ENCODE measurements at regions not wholly inside any gene's neighbourhood (a gene's known extent, or its start where the extent isn't known, plus 50 kb on each side); places are given as distances from the start of the nearest gene placed in this dataset.
A peak's percentile ranks its signal among the peaks of the same experiment; 100 is the strongest.

DNA sequence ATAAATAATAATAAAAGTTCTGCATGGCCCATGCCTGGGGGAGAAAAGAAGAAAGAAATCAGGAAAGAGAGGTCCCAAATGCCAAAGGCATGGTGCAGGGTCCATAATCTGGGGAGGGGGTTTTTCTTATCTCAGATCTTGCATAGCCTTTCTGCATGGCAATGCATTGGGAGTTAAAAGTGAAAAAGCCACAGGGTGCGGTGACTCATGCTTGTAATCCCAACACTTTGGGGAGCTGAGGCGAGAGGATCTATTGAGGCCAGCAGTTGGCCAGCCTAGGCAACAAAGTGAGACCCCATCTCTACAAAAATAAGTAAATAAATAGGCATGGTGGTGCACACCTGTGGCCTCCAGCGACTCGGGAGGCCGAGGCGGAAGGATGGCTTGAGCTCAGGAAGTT lies 76.8 kb upstream of the GATA2 start:
- no peak for DNase-seq

DNA sequence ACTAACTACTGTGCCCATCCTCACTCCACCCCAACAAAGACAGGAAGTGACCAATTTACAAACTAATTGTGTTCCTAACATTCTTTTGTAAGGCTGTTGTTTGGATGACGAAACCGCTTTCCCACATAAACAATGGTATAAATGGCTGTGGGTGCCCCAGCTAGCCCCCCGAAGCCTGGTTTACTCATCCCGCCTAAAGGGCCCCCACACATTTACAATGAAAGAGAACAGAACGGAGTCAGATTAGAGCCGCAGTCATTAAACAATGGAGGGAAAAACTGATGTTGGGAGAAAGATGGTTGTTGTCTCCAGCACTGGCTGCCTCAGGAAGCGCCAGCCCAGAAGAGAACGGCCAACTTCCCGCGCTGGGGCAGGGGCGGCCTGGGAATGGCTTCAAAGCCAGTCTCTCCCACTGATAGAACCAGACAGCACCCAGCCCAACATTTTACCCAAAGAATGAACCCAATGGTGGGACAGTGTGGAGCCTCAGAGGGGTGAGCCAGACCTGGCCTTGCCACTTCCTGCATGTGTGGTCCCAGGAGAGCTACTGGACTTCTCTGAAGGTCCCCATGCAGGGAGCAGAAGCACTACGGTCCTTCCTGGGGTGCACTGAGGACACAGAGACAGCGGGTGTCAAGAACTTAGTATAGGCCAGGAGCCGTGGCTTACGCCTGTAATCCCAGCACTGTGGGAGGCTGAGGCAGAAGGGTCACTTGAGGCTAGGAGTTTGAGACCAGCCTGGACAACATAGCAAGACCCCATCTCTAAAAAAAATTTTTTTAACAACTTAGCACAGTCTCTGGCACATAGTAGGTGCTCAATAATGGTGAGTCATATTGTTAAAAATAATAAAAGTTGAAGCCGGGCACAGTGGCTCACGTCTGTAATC lies 75.8 kb upstream of the GATA2 start:
- DNase-seq: no peak

DNA sequence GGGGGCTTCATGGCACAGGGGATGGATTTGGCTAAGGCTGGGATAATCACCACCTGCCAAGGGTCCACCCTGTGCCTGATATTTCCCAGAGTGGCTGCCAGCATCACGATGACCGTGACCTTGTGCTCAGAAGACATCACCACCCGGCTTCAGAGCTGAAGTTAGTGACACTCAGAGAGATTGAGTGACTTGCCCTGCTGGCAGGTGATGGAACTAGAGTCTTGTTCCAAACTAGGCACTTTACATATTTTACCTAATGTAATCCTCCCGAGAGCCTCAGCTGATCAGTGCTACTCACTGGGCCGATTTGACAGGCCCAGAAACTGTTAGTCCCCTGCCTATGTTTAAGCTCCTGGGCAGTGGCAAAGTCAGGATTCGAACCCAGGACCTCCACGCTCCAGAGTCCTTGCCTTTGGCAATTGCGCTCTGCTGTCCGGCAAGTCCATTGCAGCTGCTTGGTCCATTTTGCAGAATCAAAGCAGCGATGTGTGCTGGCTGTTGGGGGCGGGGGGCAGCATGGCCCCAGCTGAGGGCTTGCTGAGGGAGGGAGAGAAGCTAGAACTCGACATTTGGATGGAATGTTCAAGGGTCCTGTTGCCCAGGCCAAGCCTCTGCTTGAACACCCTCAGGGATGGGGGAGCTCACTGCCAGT lies 74.8 kb upstream of the GATA2 start:
- DNase-seq: no peak

- no peak for DNase-seq
Measured at GRCh38 chr3:128567141-128567540, 74.1 kb upstream of the GATA2 start.

- DNase-seq: no peak
Measured at GRCh38 chr3:128563439-128563838, 70.4 kb upstream of the GATA2 start.

DNA sequence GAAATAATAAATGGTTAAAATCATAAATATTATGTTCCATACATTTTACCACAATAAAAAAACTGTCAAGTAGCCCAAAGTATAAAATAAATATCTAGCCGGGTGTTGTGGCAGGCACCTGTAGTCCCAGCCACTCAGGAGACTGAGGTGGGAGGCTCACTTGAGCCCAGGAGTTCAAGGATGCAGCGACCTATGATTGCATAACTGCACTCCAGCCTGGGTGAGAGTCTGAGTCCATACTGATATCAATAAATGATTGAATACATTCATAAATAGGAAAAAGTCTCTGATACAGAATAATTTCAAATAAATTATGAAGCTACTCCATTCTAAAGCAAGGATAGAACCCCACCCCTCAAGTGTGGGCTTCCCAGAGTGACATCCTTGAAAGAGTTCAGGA lies 68.5 kb upstream of the GATA2 start:
- DNase-seq: no peak

DNA sequence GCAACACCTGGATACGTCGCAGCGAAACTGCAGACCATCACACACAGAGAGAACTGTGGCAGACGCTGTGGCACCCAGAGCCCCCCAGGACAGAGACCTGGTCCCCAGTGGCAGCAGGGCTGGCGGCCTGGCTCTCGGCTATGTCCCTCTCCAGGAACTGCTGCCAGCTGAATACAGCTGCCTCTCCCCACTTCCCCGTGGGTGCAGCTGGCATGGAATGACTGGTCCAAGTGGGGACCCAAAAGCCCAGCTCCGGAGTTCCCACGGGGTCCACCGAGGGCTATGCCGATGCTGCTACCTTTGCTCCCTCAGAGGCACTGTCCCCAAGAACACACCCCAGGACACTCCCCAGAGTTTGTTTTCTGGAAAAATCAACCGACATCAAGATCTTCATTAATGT lies 67.8 kb upstream of the GATA2 start:
- DNase-seq: no peak

- peak; percentile 94 for DNase-seq
Measured at GRCh38 chr3:128559486-128560225, 66.7 kb upstream of the GATA2 start.

DNA sequence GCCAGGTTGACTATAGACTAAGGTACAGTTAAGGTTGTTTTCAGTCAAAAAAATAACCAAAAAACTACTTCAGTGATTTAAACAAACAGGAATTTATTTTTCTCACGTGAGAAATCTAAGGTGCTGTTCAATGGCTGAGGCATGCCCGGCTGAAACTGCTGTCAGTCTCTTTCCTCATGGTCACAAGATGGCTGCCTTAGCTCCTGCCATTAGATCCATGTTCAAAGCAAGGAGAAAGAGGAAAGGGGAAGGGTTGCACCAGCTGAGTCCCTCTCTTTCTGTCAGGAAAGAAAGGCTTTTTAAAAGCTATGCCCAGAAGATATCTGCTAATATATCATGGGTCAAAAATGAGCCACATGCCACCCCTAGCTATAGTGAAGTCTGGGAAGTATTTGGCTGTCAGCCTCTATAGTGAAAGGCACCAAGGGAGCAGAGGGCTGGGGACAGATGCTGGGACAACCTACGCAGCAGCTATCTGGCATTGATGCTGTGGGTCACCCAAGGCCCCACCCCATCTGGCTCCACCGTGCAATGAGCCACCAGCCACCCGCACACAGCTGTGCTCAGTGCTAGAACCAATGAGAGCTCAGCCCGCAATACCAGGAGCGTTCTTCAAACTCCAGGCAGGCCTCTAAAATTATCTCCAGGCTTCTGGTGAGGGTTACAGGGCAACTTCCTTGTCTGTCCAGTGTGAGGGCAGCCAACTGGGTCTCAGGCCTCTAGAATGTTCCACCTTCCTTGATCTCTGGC lies 64.7 kb upstream of the GATA2 start:
- DNase-seq: no peak

- DNase-seq: peak; percentile 27
Measured at GRCh38 chr3:128556907-128557306, 63.9 kb upstream of the GATA2 start.

DNA sequence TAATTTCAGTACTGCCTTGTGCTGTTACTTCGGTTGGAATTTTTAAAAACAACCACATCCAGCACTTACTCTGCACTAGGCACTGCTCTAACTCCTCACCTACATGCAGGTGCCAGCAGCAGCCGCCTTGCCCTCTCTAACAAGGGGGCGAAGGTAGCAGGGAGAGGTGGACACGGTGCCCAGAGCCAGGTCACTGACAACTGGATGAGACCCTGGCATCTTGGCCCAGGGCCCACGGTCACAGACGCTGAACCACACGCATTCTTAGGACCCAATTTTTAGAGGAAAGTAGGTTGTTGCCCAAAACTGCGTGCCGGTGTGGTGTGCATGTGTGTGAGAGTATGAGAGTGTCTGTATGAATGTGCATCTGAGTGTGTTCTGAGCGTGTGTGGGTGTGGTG lies 63.4 kb upstream of the GATA2 start:
- no peak for DNase-seq

GRCh38 chr3:128555841-128556240 lies 62.8 kb upstream of the GATA2 start:
- no peak for DNase-seq

GRCh38 chr3:128555098-128555825 lies 62.3 kb upstream of the GATA2 start:
- peak; percentile 48 for DNase-seq

GRCh38 chr3:128554465-128555097 lies 61.6 kb upstream of the GATA2 start:
- no peak for DNase-seq

- no peak for DNase-seq
Measured at GRCh38 chr3:128554100-128554464, 61.1 kb upstream of the GATA2 start.

DNA sequence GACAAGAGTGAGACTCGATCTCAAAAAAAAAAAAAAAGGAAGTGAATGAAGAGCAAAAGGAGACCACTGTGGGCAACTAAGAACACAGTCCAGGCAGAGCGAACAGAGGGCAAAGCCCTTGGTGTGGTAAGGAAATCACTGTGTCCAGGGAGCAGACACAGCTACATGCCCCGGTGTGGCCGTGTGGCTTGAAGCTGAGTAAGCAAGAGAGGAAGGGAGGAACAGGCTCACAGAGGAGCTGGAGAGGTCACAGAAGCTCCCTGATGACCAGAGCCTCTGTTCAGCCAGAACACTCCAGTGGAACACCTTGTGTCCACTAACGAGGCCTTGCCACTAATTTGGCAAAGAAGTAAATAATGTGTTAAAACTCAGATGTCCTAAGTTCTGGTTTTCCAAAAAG lies 60.6 kb upstream of the GATA2 start:
- DNase-seq: no peak

GRCh38 chr3:128551867-128552266 lies 58.9 kb upstream of the GATA2 start:
- DNase-seq: no peak

- no peak for DNase-seq
Measured at GRCh38 chr3:128551451-128551850, 58.5 kb upstream of the GATA2 start.

DNA sequence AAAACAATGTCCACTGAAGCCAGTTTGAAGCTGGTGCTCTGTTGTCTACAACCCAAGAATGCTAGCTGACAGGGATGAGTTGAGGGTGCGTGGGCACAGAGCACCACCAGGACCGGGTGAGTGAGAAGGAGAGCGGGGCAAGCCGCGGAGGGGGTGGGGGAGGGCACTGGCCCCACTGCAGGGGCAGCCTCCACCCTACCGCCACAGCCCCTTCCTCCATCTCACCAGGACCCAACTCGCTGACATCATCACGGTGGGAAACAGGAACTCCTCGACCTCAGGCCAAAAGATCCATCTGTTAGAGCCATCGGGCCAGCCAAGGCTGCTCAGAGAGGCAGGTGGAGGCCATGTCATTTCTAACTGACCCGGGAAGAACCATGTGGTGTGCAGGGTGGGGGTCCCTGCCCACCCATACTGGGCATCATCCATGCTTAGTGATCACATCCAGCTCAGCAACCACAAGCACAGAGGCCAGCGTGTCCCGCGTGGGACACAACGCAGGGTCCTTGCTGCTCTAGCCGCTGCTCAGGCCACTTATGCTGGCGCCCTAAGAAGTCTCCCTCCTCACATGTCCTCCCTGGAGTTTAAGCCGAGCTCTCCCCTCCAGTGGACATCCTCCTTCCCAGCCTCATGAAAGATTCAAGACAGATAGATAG lies 57.6 kb upstream of the GATA2 start:
- no peak for DNase-seq

GRCh38 chr3:128550113-128550440 lies 57.1 kb upstream of the GATA2 start:
- DNase-seq: no peak

DNA sequence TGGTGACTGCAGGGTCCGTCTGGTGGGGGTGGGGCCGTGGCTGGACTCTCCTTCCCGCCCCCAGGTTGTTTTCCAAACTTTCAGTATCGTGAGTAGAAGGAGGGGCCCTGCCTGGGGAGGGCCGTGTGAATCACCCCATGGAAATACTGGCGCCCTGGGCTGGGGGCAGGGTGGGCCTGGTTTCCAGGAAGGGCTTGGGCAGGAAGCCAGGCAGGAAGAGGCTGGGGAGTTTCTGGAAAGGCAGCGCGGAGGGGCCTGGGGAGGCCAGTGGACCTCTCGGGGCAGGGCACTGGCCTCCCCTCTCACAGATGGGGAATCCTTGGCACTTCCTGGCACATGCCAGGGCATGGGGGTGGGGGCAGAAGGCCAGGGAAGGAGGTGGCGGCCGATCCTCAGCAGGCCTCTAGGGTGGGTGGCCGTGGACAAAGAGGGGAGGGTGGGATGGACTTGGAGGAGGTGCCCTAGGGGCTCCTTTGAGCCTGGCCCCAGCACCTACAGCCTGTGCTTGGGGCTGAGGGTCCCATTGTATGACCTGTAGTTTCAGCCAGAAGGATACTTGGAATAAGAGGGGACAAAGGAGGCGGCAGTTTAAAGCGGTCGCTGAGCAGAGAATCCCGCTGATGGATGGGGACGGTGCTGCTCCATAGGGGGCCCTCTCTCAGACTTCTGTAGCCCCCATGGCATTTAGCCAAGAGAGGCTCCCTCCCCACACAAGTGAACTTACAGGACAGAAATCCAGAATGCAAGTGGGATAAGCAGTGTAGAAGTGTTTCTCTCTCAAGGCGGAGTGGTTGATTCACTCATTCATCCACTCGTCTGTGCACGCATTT lies 56.5 kb upstream of the GATA2 start:
- no peak for DNase-seq
